ENCODE measurements at regions not wholly inside any gene's neighbourhood (a gene's known extent, or its start where the extent isn't known, plus 50 kb on each side); places are given as distances from the start of the nearest gene placed in this dataset.

DNA sequence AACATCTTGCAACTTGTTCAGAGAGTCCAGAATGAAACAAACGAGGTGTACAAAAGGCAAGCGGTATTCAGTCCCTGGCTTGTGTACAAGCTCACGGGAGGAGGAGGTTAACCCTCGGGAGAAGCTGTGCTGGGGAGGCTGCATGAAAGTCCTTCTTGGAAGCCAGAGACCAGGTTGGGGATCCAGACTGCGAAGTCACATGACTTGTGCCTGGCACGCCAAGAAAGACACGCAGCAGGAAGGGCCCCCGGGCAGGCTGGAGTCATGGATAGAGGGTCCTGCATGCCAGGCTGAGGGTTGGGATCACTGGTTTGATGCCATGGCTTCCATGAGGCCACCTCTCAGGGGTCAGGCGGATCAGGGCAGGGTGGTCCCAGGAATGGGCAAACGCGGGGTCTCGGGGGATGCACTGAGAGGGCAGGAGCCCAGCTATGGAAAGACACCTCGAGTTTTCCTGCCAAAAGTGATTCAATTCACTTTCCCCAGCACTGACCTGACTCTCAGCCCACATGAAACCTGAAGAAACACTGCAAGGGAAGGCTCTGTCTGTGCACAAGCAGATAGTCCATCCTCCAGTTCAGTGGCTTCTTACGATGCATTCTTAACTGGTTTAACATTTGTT, 79.4 kb downstream of the DLL1 start (continued):
- TF ChIP-seq, protein P1, sequence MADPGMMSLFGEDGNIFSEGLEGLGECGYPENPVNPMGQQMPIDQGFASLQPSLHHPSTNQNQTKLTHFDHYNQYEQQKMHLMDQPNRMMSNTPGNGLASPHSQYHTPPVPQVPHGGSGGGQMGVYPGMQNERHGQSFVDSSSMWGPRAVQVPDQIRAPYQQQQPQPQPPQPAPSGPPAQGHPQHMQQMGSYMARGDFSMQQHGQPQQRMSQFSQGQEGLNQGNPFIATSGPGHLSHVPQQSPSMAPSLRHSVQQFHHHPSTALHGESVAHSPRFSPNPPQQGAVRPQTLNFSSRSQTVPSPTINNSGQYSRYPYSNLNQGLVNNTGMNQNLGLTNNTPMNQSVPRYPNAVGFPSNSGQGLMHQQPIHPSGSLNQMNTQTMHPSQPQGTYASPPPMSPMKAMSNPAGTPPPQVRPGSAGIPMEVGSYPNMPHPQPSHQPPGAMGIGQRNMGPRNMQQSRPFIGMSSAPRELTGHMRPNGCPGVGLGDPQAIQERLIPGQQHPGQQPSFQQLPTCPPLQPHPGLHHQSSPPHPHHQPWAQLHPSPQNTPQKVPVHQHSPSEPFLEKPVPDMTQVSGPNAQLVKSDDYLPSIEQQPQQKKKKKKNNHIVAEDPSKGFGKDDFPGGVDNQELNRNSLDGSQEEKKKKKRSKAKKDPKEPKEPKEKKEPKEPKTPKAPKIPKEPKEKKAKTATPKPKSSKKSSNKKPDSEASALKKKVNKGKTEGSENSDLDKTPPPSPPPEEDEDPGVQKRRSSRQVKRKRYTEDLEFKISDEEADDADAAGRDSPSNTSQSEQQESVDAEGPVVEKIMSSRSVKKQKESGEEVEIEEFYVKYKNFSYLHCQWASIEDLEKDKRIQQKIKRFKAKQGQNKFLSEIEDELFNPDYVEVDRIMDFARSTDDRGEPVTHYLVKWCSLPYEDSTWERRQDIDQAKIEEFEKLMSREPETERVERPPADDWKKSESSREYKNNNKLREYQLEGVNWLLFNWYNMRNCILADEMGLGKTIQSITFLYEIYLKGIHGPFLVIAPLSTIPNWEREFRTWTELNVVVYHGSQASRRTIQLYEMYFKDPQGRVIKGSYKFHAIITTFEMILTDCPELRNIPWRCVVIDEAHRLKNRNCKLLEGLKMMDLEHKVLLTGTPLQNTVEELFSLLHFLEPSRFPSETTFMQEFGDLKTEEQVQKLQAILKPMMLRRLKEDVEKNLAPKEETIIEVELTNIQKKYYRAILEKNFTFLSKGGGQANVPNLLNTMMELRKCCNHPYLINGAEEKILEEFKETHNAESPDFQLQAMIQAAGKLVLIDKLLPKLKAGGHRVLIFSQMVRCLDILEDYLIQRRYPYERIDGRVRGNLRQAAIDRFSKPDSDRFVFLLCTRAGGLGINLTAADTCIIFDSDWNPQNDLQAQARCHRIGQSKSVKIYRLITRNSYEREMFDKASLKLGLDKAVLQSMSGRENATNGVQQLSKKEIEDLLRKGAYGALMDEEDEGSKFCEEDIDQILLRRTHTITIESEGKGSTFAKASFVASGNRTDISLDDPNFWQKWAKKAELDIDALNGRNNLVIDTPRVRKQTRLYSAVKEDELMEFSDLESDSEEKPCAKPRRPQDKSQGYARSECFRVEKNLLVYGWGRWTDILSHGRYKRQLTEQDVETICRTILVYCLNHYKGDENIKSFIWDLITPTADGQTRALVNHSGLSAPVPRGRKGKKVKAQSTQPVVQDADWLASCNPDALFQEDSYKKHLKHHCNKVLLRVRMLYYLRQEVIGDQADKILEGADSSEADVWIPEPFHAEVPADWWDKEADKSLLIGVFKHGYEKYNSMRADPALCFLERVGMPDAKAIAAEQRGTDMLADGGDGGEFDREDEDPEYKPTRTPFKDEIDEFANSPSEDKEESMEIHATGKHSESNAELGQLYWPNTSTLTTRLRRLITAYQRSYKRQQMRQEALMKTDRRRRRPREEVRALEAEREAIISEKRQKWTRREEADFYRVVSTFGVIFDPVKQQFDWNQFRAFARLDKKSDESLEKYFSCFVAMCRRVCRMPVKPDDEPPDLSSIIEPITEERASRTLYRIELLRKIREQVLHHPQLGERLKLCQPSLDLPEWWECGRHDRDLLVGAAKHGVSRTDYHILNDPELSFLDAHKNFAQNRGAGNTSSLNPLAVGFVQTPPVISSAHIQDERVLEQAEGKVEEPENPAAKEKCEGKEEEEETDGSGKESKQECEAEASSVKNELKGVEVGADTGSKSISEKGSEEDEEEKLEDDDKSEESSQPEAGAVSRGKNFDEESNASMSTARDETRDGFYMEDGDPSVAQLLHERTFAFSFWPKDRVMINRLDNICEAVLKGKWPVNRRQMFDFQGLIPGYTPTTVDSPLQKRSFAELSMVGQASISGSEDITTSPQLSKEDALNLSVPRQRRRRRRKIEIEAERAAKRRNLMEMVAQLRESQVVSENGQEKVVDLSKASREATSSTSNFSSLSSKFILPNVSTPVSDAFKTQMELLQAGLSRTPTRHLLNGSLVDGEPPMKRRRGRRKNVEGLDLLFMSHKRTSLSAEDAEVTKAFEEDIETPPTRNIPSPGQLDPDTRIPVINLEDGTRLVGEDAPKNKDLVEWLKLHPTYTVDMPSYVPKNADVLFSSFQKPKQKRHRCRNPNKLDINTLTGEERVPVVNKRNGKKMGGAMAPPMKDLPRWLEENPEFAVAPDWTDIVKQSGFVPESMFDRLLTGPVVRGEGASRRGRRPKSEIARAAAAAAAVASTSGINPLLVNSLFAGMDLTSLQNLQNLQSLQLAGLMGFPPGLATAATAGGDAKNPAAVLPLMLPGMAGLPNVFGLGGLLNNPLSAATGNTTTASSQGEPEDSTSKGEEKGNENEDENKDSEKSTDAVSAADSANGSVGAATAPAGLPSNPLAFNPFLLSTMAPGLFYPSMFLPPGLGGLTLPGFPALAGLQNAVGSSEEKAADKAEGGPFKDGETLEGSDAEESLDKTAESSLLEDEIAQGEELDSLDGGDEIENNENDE (IDR thresholded peaks at IDR 0.05; ENCODE audit: insufficient replicate concordance, low read length): no peak
- TF ChIP-seq TBP (IDR thresholded peaks at IDR 0.05; ENCODE audit: low read depth, low read length) (no peak), KDM5A (IDR thresholded peaks at IDR 0.05; ENCODE audit: low read length) (no peak), SUZ12 (IDR thresholded peaks at IDR 0.05; ENCODE audit: low read length) (no peak), HDAC2 (IDR thresholded peaks at IDR 0.05; ENCODE audit: borderline replicate concordance in 1 of 2, low read depth in 2 of 2, low read length in 2 of 2) (no peak)
- TF ChIP-seq, protein P2, sequence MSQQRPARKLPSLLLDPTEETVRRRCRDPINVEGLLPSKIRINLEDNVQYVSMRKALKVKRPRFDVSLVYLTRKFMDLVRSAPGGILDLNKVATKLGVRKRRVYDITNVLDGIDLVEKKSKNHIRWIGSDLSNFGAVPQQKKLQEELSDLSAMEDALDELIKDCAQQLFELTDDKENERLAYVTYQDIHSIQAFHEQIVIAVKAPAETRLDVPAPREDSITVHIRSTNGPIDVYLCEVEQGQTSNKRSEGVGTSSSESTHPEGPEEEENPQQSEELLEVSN (IDR thresholded peaks at IDR 0.05): no peak

Data from H1 (cell line).